ENCODE measurements at regions not wholly inside any gene's neighbourhood (a gene's known extent, or its start where the extent isn't known, plus 50 kb on each side); places are given as distances from the start of the nearest gene placed in this dataset.

DNA sequence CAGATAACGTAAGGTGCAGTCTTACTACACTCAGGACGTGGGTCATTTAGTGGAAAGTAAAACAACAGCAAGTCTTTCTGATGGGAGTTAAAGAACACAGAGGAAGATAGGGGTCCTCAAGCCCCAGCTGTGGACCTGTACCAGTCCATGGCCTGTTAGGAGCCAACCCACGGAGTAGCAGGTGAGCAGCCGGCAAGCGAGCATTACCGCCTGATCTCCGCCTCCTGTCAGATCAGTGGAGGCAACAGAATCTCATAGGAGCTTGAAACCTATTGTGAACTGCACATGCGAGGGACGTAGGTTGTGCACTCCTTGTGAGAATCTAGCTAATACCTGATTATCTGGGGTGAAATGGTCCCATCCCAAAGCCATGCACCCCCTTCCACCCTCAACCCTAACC is 1180.8 kb downstream of the FSTL5 start:
- Histone ChIP-seq H3K36me3 (no peaks in the 10 kb centered on the region), H3K27ac (no peak overlapping the region), H3K9me3 (no peaks in the 10 kb centered on the region), H3K4me1 (no peaks in the 10 kb centered on the region), H3K4me3 (no peak overlapping the region), H3K27me3 (no peaks in the 10 kb centered on the region)
- no peak for DNase-seq
- in situ Hi-C loops (cut with MboI; ENCODE audit: low pct_ligation_motif_present in 1 of 4, low pct_unique_long_range_greater_than_20kb in 1 of 4, low sequenced_read_pairs in 3 of 4), result no loop called here
- WGBS, 2 donors (ENCODE audit: low coverage in 1 of 2), result 71 to 87% methylated on average over 2 to 9 of the region's 9 CpGs
- TF ChIP-seq CTCF (IDR thresholded peaks at IDR 0.05) (no peak), POLR2AphosphoS5 (IDR thresholded peaks at IDR 0.05) (no peak)
- intact Hi-C loops (cut with DNase I; ENCODE audit: low total_unique reads), result no loop called here

DNA sequence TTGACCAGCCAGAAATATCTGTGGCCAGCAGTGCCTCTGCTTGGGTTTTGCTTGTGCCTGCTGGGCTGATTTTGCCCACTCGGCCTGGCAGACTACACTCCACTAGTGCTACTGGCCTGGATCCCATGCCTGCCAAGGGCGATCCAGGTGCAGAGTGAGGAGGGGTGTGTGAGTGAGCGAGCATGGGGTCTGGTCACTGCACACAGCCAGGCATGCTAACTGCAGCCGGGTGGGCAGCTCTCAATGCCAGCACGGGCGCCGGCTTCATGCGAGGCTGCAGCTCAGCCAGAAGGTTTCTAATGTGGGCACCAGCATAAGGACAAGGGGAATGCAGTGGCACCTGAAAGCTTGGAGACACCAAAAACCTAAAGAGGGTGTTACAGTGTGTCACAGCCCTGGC is 1161.4 kb downstream of the FSTL5 start:
- intact Hi-C loops (cut with DNase I; ENCODE audit: low total_unique reads), result no loop called here
- no peak for TF ChIP-seq POLR2AphosphoS5 (IDR thresholded peaks at IDR 0.05)
- no peak for TF ChIP-seq POLR2A (IDR thresholded peaks at IDR 0.05)
- TF ChIP-seq CTCF (IDR thresholded peaks at IDR 0.05), result no peak
- TF ChIP-seq EP300 (IDR thresholded peaks at IDR 0.05; ENCODE audit: low read depth), result no peak
- Histone ChIP-seq H3K4me1 (no peaks in the 10 kb centered on the region), H3K27ac (no peak overlapping the region), H3K9me3 (no peaks in the 10 kb centered on the region), H3K27me3 (no peaks in the 10 kb centered on the region), H3K36me3 (no peaks in the 10 kb centered on the region), H3K4me3 (no peak overlapping the region)
- 74% methylated on average over 8 of the region's 8 CpGs; no CpG with 5 or more reads in 1 of the 2 donors for WGBS, 2 donors (ENCODE audit: low coverage in 1 of 2)
- DNase-seq, result no peak
- in situ Hi-C loops (cut with MboI; ENCODE audit: low pct_ligation_motif_present in 1 of 4, low pct_unique_long_range_greater_than_20kb in 1 of 4, low sequenced_read_pairs in 3 of 4), result no loop called here

DNA sequence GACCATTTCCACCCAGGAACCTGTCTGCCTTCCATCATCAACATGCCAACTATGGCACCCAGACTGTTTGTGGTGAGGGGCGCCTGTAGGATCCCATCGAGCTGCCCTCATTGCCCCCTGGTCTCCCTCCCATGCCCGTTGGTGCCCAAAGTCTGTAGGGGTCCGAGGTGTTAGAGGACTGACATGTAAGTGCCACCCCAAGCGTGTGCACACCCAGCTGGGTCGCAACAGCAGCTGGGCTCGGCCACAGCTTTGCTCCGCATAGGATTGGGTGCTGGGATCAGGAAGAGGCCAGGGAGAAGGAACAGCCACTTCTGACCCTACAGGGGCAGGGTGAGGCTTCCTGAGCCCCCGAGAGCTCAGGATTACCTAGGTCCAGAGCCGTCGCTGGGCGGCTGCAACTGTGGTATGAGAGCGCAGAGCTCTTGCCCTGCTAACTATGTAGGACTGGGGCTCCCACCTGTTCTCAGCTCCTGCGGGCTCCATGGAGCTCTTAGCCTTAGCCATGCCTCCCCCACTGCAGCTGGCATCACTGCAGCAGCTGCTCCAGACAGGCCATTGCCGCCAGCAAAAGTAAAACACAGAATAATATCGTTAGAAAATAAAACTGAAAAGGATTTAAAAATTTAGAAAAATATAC is 1160.3 kb downstream of the FSTL5 start:
- WGBS, 2 donors (ENCODE audit: low coverage in 1 of 2), result 83 to 97% methylated on average over 3 to 16 of the region's 16 CpGs
- TF ChIP-seq POLR2A (IDR thresholded peaks at IDR 0.05) (no peak), CTCF (IDR thresholded peaks at IDR 0.05) (no peak), EP300 (IDR thresholded peaks at IDR 0.05; ENCODE audit: low read depth) (no peak), POLR2AphosphoS5 (IDR thresholded peaks at IDR 0.05) (no peak)
- Histone ChIP-seq H3K9me3 (no peaks in the 10 kb centered on the region), H3K36me3 (no peaks in the 10 kb centered on the region), H3K4me1 (no peaks in the 10 kb centered on the region), H3K4me3 (no peak overlapping the region), H3K27me3 (no peaks in the 10 kb centered on the region), H3K27ac (no peak overlapping the region)
- in situ Hi-C loops (cut with MboI; ENCODE audit: low pct_ligation_motif_present in 1 of 4, low pct_unique_long_range_greater_than_20kb in 1 of 4, low sequenced_read_pairs in 3 of 4) (no loop called here), intact Hi-C loops (cut with DNase I; ENCODE audit: low total_unique reads) (no loop called here)
- no peak for DNase-seq

- intact Hi-C loops (cut with DNase I; ENCODE audit: low total_unique reads), result no loop called here
- Histone ChIP-seq H3K4me1 (no peaks in the 10 kb centered on the region), H3K27ac (no peak overlapping the region), H3K9me3 (no peaks in the 10 kb centered on the region), H3K27me3 (no peaks in the 10 kb centered on the region), H3K36me3 (no peaks in the 10 kb centered on the region), H3K4me3 (no peak overlapping the region)
- TF ChIP-seq EP300 (IDR thresholded peaks at IDR 0.05; ENCODE audit: low read depth) (no peak), POLR2A (IDR thresholded peaks at IDR 0.05) (no peak), POLR2AphosphoS5 (IDR thresholded peaks at IDR 0.05) (no peak)
- in situ Hi-C loops (cut with MboI; ENCODE audit: low pct_ligation_motif_present in 1 of 4, low pct_unique_long_range_greater_than_20kb in 1 of 4, low sequenced_read_pairs in 3 of 4), result no loop called here
- 62 to 63% methylated on average over 2 of the region's 2 CpGs for WGBS, 2 donors (ENCODE audit: low coverage in 1 of 2)
- DNase-seq, result no peak
Observed at GRCh38 chr4:161005746-161006145, 1158.1 kb downstream of the FSTL5 start.

DNA sequence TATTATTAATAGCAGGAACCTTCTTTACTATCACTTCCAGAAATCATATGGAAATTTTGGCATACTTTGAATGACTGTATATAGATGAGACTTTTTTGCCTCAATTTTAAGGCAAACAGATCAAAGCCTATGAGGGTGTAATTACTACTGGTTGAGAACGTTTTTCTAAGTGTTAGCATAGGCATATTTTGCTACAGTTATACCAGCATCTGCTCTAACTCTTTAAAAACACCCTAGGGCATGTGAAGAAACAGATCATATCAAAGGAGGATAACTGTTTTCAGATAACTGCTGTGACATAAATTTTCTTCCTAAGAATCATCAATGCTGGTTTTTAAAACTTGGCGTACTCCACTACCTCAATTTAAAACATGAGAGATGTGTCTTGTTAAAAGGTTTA is 1155.3 kb downstream of the FSTL5 start:
- no peak overlapping the region for H3K27ac ChIP-seq
- intact Hi-C loops (cut with DNase I; ENCODE audit: low total_unique reads) (no loop called here), in situ Hi-C loops (cut with MboI; ENCODE audit: low pct_ligation_motif_present in 1 of 4, low pct_unique_long_range_greater_than_20kb in 1 of 4, low sequenced_read_pairs in 3 of 4) (no loop called here)
- no peak for TF ChIP-seq CTCF (IDR thresholded peaks at IDR 0.05)
- no peak for TF ChIP-seq POLR2AphosphoS5 (IDR thresholded peaks at IDR 0.05)
- no peak for TF ChIP-seq POLR2A (IDR thresholded peaks at IDR 0.05)
- no peak for TF ChIP-seq EP300 (IDR thresholded peaks at IDR 0.05; ENCODE audit: low read depth)
- H3K9me3 ChIP-seq, result no peaks in the 10 kb centered on the region
- no peak for DNase-seq
- H3K27me3 ChIP-seq, result no peaks in the 10 kb centered on the region
- no peak overlapping the region for H3K4me3 ChIP-seq
- no peaks in the 10 kb centered on the region for H3K4me1 ChIP-seq
- 52 to 57% methylated on average over 2 of the region's 2 CpGs for WGBS, 2 donors (ENCODE audit: low coverage in 1 of 2)
- H3K36me3 ChIP-seq, result no peaks in the 10 kb centered on the region
